Thyroid gland (tissue), 4 donors: ENCODE measurements at regions not wholly inside any gene's neighbourhood (a gene's known extent, or its start where the extent isn't known, plus 50 kb on each side); places are given as distances from the start of the nearest gene placed in this dataset.

Experiments used
- CTCF ChIP-seq, 6 experiments: fragments of 200-600 bp in 3 of 6; fragments of 450-650 bp in 3 of 6; sonication (generic) in 3 of 6; IDR thresholded peaks; one replicate each; pipeline ENCODE4 v1.5.1; 2016 to 2019; ENCODE audit warnings: antibody characterized with exemption in 6 of 6, mild to moderate bottlenecking in 2 of 6, inconsistent platforms in 1 of 6, moderate library complexity in 1 of 6
- POLR2A ChIP-seq, 2 donors: fragments of 450-650 bp; IDR thresholded peaks; one replicate each; pipeline ENCODE4 v1.6.1; 2017; ENCODE audit warnings: antibody characterized with exemption in 2 of 2, mild to moderate bottlenecking in 2 of 2, moderate library complexity in 1 of 2

GRCh38 chr4:123193802-123194367 is 202.7 kb upstream of the SPRY1 start:
- TF ChIP-seq CTCF (IDR thresholded peaks at IDR 0.05): no peak
- no peak for TF ChIP-seq POLR2A (IDR thresholded peaks at IDR 0.05)
